ENCODE measurements at regions not wholly inside any gene's neighbourhood (a gene's known extent, or its start where the extent isn't known, plus 50 kb on each side); places are given as distances from the start of the nearest gene placed in this dataset.

GRCh38 chr20:23203310-23203709 is 117.2 kb upstream of the CD93 start:
- ChIA-PET CTCF (interaction anchor here (1.3 to 2.0 kb wide), 2 partner anchors 138 to 152 kb away, joined by 6 to 11 read pairs; no protein-coding TSS in a partner anchor), POLR2A (no interaction called here)
- BruUV-seq (replicated peaks) = no TSS peak
- no peaks in the 10 kb centered on the region for H3K79me2 ChIP-seq (ENCODE audit: control insufficient read depth, insufficient read depth, low read length)
- H4K20me1 ChIP-seq (replicated peaks; ENCODE audit: control insufficient read depth, extremely low read depth, insufficient read depth, low read length) = no peaks in the 10 kb centered on the region
- intact Hi-C loops (cut with micrococcal nuclease) (no loop called here), dilution Hi-C loops (cut with MboI; ENCODE audit: extremely low pct_ligation_motif_present, low sequenced_read_pairs) (no loop called here)
- H3K4me1 ChIP-seq (ENCODE audit: control insufficient read depth, extremely low read depth, insufficient read depth, low read length) = no peaks in the 10 kb centered on the region
- FAIRE-seq = no peak
- DNase-seq (ENCODE audit: low read depth, low spot score) = peak; percentile 51
- no peak overlapping the region for H3K4me2 ChIP-seq (ENCODE audit: insufficient read depth, low read length)
- H3K9ac ChIP-seq (replicated peaks; ENCODE audit: extremely low read depth, insufficient read depth, low read length) = no peak overlapping the region
- TF ChIP-seq POLR2AphosphoS5 (IDR thresholded peaks at IDR 0.05; ENCODE audit: insufficient read depth, low read depth, low read length) (no peak), POLR2A (IDR thresholded peaks at IDR 0.05; ENCODE audit: low read depth, low read length) (no peak), GATA2 (IDR thresholded peaks at IDR 0.05; ENCODE audit: insufficient read depth, insufficient read length, low read depth, low read length) (no peak), CTCF (IDR thresholded peaks at IDR 0.05; ENCODE audit: extremely low read depth in 1 of 2, insufficient read depth in 1 of 2, low read depth in 1 of 2, low read length in 2 of 2) (no peak), MYC (IDR thresholded peaks at IDR 0.05; ENCODE audit: low read depth, low read length) (no peak), MAX (IDR thresholded peaks at IDR 0.05; ENCODE audit: insufficient read depth, insufficient read length) (no peak), FOS (IDR thresholded peaks at IDR 0.05; ENCODE audit: borderline replicate concordance, insufficient read depth, low read length) (no peak), EZH2 (IDR thresholded peaks at IDR 0.05; ENCODE audit: borderline replicate concordance, low read depth, low read length, severe bottlenecking) (no peak), JUN (IDR thresholded peaks at IDR 0.05; ENCODE audit: borderline replicate concordance, insufficient read depth, insufficient read length, low read depth) (no peak)
- H3K9me1 ChIP-seq (replicated peaks; ENCODE audit: control insufficient read depth, extremely low read depth, insufficient read depth, low read length) = no peaks in the 10 kb centered on the region
- H3K27me3 ChIP-seq (ENCODE audit: control insufficient read depth in 2 of 2, insufficient read depth in 2 of 2, low read length in 2 of 2) = no peaks in the 10 kb centered on the region
- H2AFZ ChIP-seq (ENCODE audit: low read depth, low read length) = no peak overlapping the region
- H3K9me3 ChIP-seq (replicated peaks; ENCODE audit: control insufficient read depth, insufficient read depth, low read length) = no peaks in the 10 kb centered on the region
- no peak overlapping the region for H3K4me3 ChIP-seq (replicated peaks in 1 of 3; ENCODE audit: insufficient read depth in 1 of 3, low read depth in 1 of 3, low read length in 3 of 3)
- H3K27ac ChIP-seq (ENCODE audit: insufficient read depth, low read depth, low read length) = no peak overlapping the region
- no peaks in the 10 kb centered on the region for H3K36me3 ChIP-seq (ENCODE audit: control insufficient read depth in 2 of 2, extremely low read depth in 1 of 2, insufficient read depth in 2 of 2, low read length in 2 of 2)

All from endothelial cell of umbilical vein (primary cell).